HEK293T (cell line): ENCODE measurements at regions not wholly inside any gene's neighbourhood (a gene's known extent, or its start where the extent isn't known, plus 50 kb on each side); places are given as distances from the start of the nearest gene placed in this dataset.

Experiments used
- CTCF ChIA-PET: fragments of 350-600 bp; formaldehyde crosslinking; extraction: SDS; loops from one replicate; lab custom pipeline; 2021; ENCODE audit warnings: antibody characterized with exemption, inconsistent platforms; lab: Yijun Ruan, JAX
- POLR2A ChIA-PET: fragments of 350-600 bp; formaldehyde crosslinking; extraction: SDS; loops from one replicate; lab custom pipeline; 2020; ENCODE audit warnings: antibody characterized with exemption, inconsistent platforms; lab: Yijun Ruan, JAX
- DNase-seq: peaks from one replicate; pipeline ENCODE4 v3.0.0; 2012; ENCODE audit warnings: mixed read lengths; ENCODE audit errors: extremely low spot score
- ARNT ChIP-seq: fragments of 450-650 bp; IDR thresholded peaks from 2 replicates; pipeline ENCODE4 v1.6.1; 2017; ENCODE audit warnings: mild to moderate bottlenecking
- BHLHE40 ChIP-seq: fragments of 450-650 bp; IDR thresholded peaks from 2 replicates; pipeline ENCODE4 v1.6.1; 2016; ENCODE audit warnings: mild to moderate bottlenecking, moderate library complexity, borderline replicate concordance
- CTBP1 ChIP-seq: fragments of 450-650 bp; IDR thresholded peaks from 2 replicates; pipeline ENCODE4 v1.6.1; 2016; ENCODE audit warnings: borderline replicate concordance
- ELF4 ChIP-seq: fragments of 450-650 bp; IDR thresholded peaks from 2 replicates; pipeline ENCODE4 v1.6.1; 2017; ENCODE audit warnings: antibody characterized with exemption
- FOXA1 ChIP-seq: fragments of 450-650 bp; IDR thresholded peaks from 2 replicates; pipeline ENCODE4 v1.6.1; 2016; ENCODE audit warnings: mild to moderate bottlenecking
- FOXK2 ChIP-seq: fragments of 450-650 bp; IDR thresholded peaks from 2 replicates; pipeline ENCODE4 v1.6.1; 2016; ENCODE audit warnings: mild to moderate bottlenecking
- FOXM1 ChIP-seq: fragments of 450-650 bp; IDR thresholded peaks from 2 replicates; pipeline ENCODE4 v1.6.1; 2017; ENCODE audit warnings: mild to moderate bottlenecking, borderline replicate concordance
- HDGF ChIP-seq: fragments of 450-650 bp; IDR thresholded peaks from 2 replicates; pipeline ENCODE4 v1.6.1; 2017; ENCODE audit warnings: antibody characterized with exemption, borderline replicate concordance
- L3MBTL2 ChIP-seq: fragments of 450-650 bp; conservative IDR thresholded peaks from 2 replicates; pipeline ENCODE4 v1.6.1; 2016; ENCODE audit warnings: mild to moderate bottlenecking
- LEF1 ChIP-seq: fragments of 450-650 bp; IDR thresholded peaks from 2 replicates; pipeline ENCODE4 v1.6.1; 2017; ENCODE audit warnings: mild to moderate bottlenecking, borderline replicate concordance
- NFRKB ChIP-seq: fragments of 450-650 bp; IDR thresholded peaks from 2 replicates; pipeline ENCODE4 v1.6.1; 2016; ENCODE audit warnings: mild to moderate bottlenecking, moderate library complexity
- SP1 ChIP-seq: fragments of 450-650 bp; IDR thresholded peaks from 2 replicates; pipeline ENCODE4 v1.6.1; 2017
- SUZ12 ChIP-seq: fragments of 450-650 bp; IDR thresholded peaks from 2 replicates; pipeline ENCODE4 v1.6.1; 2016; ENCODE audit warnings: mild to moderate bottlenecking
- TARDBP ChIP-seq: fragments of 450-650 bp; IDR thresholded peaks from 2 replicates; pipeline ENCODE4 v1.6.1; 2016
- ZNF384 ChIP-seq: fragments of 450-650 bp; IDR thresholded peaks from 2 replicates; pipeline ENCODE4 v1.6.1; 2016
- TF ChIP-seq, protein P1 (sequence below): fragments of 450-650 bp; IDR thresholded peaks from 2 replicates; pipeline ENCODE4 v1.6.1; 2016

DNA sequence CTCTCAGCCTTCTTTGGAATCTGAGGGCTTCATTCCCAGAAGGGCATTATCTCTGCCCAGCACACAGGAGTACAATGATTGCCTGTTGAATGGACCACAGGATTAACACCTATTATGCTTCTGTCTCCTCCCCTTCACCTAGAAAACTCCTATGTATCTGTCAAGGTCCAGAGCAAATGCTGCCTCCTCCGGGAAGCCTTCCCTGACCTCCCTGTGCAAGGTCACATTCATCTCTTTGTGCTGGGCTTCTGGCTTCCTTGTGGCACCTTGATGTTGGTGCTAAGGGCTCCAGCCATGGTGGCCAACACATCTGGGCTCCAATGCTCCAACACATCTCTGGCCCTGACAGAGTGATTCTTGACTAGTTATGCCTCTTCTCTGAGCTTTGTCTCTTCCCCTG, 49.9 kb upstream of the ATP2B2 start:
- ChIA-PET CTCF (no interaction called here), POLR2A (no interaction called here)
- DNase-seq: no peak
- TF ChIP-seq LEF1 (no peak), ZNF384 (no peak), FOXM1 (no peak), FOXA1 (no peak), SP1 (no peak), L3MBTL2 (no peak), FOXK2 (no peak), HDGF (no peak), BHLHE40 (no peak), CTBP1 (no peak), ARNT (no peak), SUZ12 (no peak), TARDBP (no peak), NFRKB (no peak)
- TF ChIP-seq, protein P1, sequence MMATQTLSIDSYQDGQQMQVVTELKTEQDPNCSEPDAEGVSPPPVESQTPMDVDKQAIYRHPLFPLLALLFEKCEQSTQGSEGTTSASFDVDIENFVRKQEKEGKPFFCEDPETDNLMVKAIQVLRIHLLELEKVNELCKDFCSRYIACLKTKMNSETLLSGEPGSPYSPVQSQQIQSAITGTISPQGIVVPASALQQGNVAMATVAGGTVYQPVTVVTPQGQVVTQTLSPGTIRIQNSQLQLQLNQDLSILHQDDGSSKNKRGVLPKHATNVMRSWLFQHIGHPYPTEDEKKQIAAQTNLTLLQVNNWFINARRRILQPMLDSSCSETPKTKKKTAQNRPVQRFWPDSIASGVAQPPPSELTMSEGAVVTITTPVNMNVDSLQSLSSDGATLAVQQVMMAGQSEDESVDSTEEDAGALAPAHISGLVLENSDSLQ: no peak

DNA sequence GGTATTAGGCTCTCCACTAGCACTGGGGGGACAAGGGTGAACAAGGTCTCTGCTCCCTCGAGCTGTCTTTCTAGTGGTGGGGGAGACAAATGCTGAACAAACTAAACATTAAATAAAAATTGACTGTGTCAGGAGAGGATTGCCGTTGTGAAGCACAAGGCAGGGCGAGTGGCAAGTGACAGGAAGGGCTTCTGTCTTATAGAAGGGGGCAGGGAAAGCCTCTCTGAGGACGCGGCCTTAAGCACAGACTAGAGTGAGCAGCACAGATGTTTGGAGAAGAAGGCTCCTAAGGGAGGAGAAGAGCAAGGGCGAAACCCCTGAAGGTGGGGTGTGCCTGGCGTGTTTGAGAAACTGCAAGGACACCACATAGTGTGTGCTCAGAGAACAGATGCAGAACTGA, 50.9 kb upstream of the ATP2B2 start:
- no peak for DNase-seq
- POLR2A ChIA-PET: no interaction called here
- TF ChIP-seq FOXK2: no peak
- no peak for TF ChIP-seq FOXA1
- TF ChIP-seq, protein P1: no peak
- no peak for TF ChIP-seq LEF1
- no peak for TF ChIP-seq ZNF384
- no peak for TF ChIP-seq L3MBTL2
- no peak for TF ChIP-seq SUZ12
- TF ChIP-seq FOXM1: no peak
- TF ChIP-seq HDGF: no peak
- TF ChIP-seq ARNT: no peak
- no peak for TF ChIP-seq SP1
- TF ChIP-seq BHLHE40: no peak
- TF ChIP-seq ELF4: no peak
- no peak for TF ChIP-seq NFRKB
- no peak for TF ChIP-seq TARDBP
- TF ChIP-seq CTBP1: no peak
- CTCF ChIA-PET: no interaction called here

DNA sequence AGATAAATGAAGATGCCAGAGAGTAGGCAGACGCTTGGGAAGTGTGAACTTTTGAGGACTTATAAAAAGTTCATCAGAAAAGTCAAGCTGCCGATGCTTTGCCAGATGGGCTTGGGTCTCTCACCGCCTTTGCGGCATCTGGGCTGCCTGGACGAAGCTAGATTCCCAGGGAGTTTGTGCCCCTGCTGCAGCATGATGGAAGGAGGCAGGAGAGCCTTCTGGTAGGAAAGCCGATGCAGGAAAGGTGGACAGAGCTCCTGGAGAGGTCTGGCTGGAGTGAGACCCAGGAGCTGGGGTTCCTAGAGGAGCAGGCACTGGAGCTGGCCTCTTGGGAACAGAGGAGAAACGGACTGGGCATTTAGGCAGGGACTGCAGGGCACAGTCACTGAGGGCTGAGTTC, 51.9 kb upstream of the ATP2B2 start:
- ChIA-PET POLR2A (no interaction called here), CTCF (interaction anchor here (0.5 kb wide), 1 partner anchor 420 kb away, joined by 3 read pairs; no protein-coding TSS in a partner anchor)
- DNase-seq: no peak
- TF ChIP-seq FOXK2 (no peak), FOXA1 (no peak), LEF1 (no peak), CTBP1 (no peak), SUZ12 (no peak)
- TF ChIP-seq, protein P1: no peak

DNA sequence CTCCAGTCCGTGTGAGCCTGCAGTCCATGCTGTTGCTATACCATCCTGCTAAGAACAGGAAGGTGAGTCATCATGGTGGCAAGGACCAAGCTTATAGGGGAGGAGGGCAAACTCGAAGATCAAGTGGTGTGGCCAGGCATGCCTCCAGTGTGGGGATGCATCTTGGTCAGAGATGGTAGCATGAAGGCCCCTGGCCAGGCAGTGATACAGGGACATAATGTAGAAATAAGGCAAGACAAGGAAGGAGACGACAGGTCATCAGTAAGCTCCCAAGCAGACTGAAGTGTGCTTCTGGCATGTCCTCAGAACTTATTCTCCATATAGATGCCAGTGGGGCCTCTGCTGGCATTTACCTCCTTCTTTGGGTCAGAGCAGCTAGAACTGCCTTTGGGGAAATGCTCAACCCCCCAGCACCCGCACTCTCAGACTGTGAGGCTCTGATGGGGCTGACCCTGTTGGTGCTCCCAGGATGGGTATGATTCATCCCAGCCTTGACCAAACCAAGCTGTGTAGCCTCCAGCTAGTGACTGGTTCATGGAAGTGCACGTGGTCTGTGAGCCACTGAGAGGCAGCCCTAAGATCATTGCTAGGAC, 52.5 kb upstream of the ATP2B2 start:
- DNase-seq: no peak
- ChIA-PET CTCF (interaction anchor here (0.5 kb wide), 1 partner anchor 420 kb away, joined by 3 read pairs; no protein-coding TSS in a partner anchor), POLR2A (no interaction called here)
- TF ChIP-seq ARNT (no peak), LEF1 (no peak), ELF4 (no peak), L3MBTL2 (no peak), FOXM1 (no peak), BHLHE40 (no peak), SP1 (no peak), NFRKB (no peak), HDGF (no peak), FOXA1 (no peak), TARDBP (no peak), CTBP1 (no peak), FOXK2 (no peak)
- TF ChIP-seq, protein P1: no peak

DNA sequence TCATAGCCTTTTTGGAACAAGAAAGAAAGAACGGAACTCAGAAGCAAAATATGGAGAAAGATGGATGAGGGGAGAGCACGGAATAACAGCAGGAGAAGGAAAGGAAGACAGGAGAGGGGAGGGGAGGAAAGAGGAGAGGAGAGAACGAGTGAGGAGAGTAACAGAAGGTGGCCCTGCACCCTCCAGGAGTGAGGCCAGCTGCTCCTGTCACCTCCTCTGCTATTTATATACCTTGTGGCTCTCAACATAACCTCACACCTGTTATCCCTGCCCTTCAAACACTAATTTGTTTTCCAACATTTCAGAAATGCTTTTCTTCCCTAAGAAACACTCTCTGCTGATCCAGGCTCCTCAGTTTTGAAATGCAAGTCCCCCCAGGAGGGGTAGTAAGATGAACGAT, 53.4 kb upstream of the ATP2B2 start:
- no peak for DNase-seq
- TF ChIP-seq SP1 (no peak), FOXK2 (no peak), FOXA1 (no peak), ZNF384 (no peak), ARNT (no peak), CTBP1 (no peak), SUZ12 (no peak)
- ChIA-PET POLR2A (no interaction called here), CTCF (no interaction called here)
